IMR-90 (cell line): ENCODE measurements at regions not wholly inside any gene's neighbourhood (a gene's known extent, or its start where the extent isn't known, plus 50 kb on each side); places are given as distances from the start of the nearest gene placed in this dataset.

ENCODE experiments used
- ATAC-seq: fragments of 200-7000 bp; cut with Tn5 transposase; 2 replicates; pipeline ENCODE4 v1.9.1; 2020; ENCODE audit warnings: low read depth, mild to moderate bottlenecking, moderate library complexity
- BruUV-seq: library from RNA; stranded (reverse); fragments of 400-500 nt; replicated peaks from 2 replicates; lab custom pipeline; 2021; lab: Mats Ljungman, UMichigan
- CTCF ChIA-PET: fragments of 300-600 bp; formaldehyde crosslinking; extraction: SDS; loops from one replicate; lab custom pipeline; 2021; ENCODE audit warnings: antibody characterized with exemption; lab: Yijun Ruan, JAX
- POLR2A ChIA-PET: fragments of 300-600 bp; sonication (Branson Sonifier 250); formaldehyde crosslinking; loops from one replicate; lab custom pipeline; 2022; ENCODE audit warnings: antibody characterized with exemption; ENCODE audit not compliant: unreplicated experiment; lab: Charles Lee
- DNase-seq: peaks from one replicate; pipeline ENCODE4 v3.0.0; 2013
- H2AFZ ChIP-seq: replicated peaks from 2 replicates; pipeline ENCODE3; 2013; ENCODE audit warnings: low read length, mild to moderate bottlenecking; ENCODE audit not compliant: poor library complexity
- H2AK5ac ChIP-seq: 2 replicates; pipeline ENCODE4 v1.6.1; 2013; ENCODE audit warnings: low read depth, low read length, inconsistent platforms
- H2AK9ac ChIP-seq: replicated peaks from 2 replicates; pipeline ENCODE3; 2013; ENCODE audit warnings: mild to moderate bottlenecking, low read depth, low read length, moderate library complexity; ENCODE audit not compliant: poor library complexity
- H2BK120ac ChIP-seq: 2 replicates; pipeline ENCODE4 v1.6.1; 2013; ENCODE audit warnings: low read depth, low read length, inconsistent platforms
- H2BK15ac ChIP-seq: 3 replicates; pipeline ENCODE4 v1.6.1; 2013; ENCODE audit warnings: low read depth, low read length, inconsistent platforms
- H2BK20ac ChIP-seq: 2 replicates; pipeline ENCODE4 v1.6.1; 2013; ENCODE audit warnings: low read depth, mild to moderate bottlenecking, inconsistent platforms, low read length, moderate library complexity
- H2BK5ac ChIP-seq: 2 replicates; pipeline ENCODE4 v1.6.1; 2013; ENCODE audit warnings: mild to moderate bottlenecking, low read depth, low read length, inconsistent platforms; ENCODE audit not compliant: poor library complexity, severe bottlenecking
- H3K14ac ChIP-seq: replicated peaks from 2 replicates; pipeline ENCODE4 v1.6.1; 2013; ENCODE audit warnings: low read depth, low read length, inconsistent platforms
- H3K18ac ChIP-seq: 2 replicates; pipeline ENCODE4 v1.6.1; 2013; ENCODE audit warnings: low read depth, low read length, control low read depth
- H3K23ac ChIP-seq: 2 replicates; pipeline ENCODE4 v1.6.1; 2013; ENCODE audit warnings: low read depth, low read length, inconsistent platforms
- H3K27ac ChIP-seq: 2 replicates; pipeline ENCODE4 v1.5.1; 2013; ENCODE audit warnings: mild to moderate bottlenecking, control low read depth, low read length; ENCODE audit not compliant: insufficient read depth
- H3K27me3 ChIP-seq: 2 replicates; pipeline ENCODE4 v1.6.1; 2013; ENCODE audit warnings: low read length; ENCODE audit not compliant: control insufficient read depth, insufficient read depth
- H3K36me3 ChIP-seq: 2 replicates; pipeline ENCODE4 v1.6.1; 2013; ENCODE audit warnings: low read length, mixed read lengths; ENCODE audit not compliant: control insufficient read depth, insufficient read depth
- H3K4ac ChIP-seq: 2 replicates; pipeline ENCODE4 v1.6.1; 2013; ENCODE audit warnings: low read depth, low read length, inconsistent platforms
- H3K4me1 ChIP-seq: 2 replicates; pipeline ENCODE4 v1.6.1; 2013; ENCODE audit warnings: low read length, mixed read lengths; ENCODE audit not compliant: control insufficient read depth, insufficient read depth
- H3K4me2 ChIP-seq: 2 replicates; pipeline ENCODE4 v1.6.1; 2013; ENCODE audit warnings: low read depth, mild to moderate bottlenecking, control low read depth, low read length, moderate library complexity
- H3K4me3 ChIP-seq: 2 replicates; pipeline ENCODE4 v1.5.1; 2013; ENCODE audit warnings: low read depth, mild to moderate bottlenecking, control low read depth, low read length, moderate library complexity; ENCODE audit not compliant: insufficient read depth
- H3K56ac ChIP-seq: 2 replicates; pipeline ENCODE4 v1.6.1; 2013; ENCODE audit warnings: low read length, inconsistent platforms; ENCODE audit not compliant: insufficient read depth; ENCODE audit errors: extremely low read depth
- H3K79me1 ChIP-seq, 2 experiments: 2 replicates each; pipeline ENCODE4 v1.6.1; 2013; ENCODE audit warnings: low read length in 2 of 2, inconsistent platforms in 1 of 2, low read depth in 1 of 2
- H3K9ac ChIP-seq: 2 replicates; pipeline ENCODE4 v1.6.1; 2013; ENCODE audit warnings: low read depth, low read length, control low read depth
- H3K9me1 ChIP-seq: 2 replicates; pipeline ENCODE4 v1.6.1; 2013; ENCODE audit warnings: low read length, inconsistent platforms; ENCODE audit not compliant: insufficient read depth
- H3K9me3 ChIP-seq: 2 replicates; pipeline ENCODE4 v1.6.1; 2013; ENCODE audit warnings: low read length; ENCODE audit not compliant: control insufficient read depth, insufficient read depth
- H4K20me1 ChIP-seq: 2 replicates; pipeline ENCODE4 v1.6.1; 2013; ENCODE audit warnings: low read length, inconsistent platforms; ENCODE audit not compliant: insufficient read depth
- H4K5ac ChIP-seq: 2 replicates; pipeline ENCODE4 v1.6.1; 2013; ENCODE audit warnings: mild to moderate bottlenecking, low read depth, low read length, control low read depth
- H4K8ac ChIP-seq, 2 experiments: 2 replicates each; pipeline ENCODE4 v1.6.1; 2013; ENCODE audit warnings: low read depth in 2 of 2, low read length in 2 of 2, control low read depth in 1 of 2, inconsistent platforms in 1 of 2
- H4K91ac ChIP-seq: 2 replicates; pipeline ENCODE4 v1.6.1; 2013; ENCODE audit warnings: low read depth, low read length, inconsistent platforms; ENCODE audit not compliant: insufficient read depth
- BHLHE40 ChIP-seq: fragments of 150-350 bp; IDR thresholded peaks from 2 replicates; pipeline ENCODE4 v1.6.1; 2016; ENCODE audit warnings: mild to moderate bottlenecking, low read depth, low read length
- CEBPB ChIP-seq: IDR thresholded peaks from 2 replicates; pipeline ENCODE4 v1.6.1; 2012; ENCODE audit warnings: low read depth, low read length, improper control_type of control experiment
- CTCF ChIP-seq: conservative IDR thresholded peaks from 2 replicates; pipeline ENCODE4 v1.5.1; 2012; ENCODE audit warnings: mild to moderate bottlenecking, low read depth, low read length, improper control_type of control experiment
- ELK1 ChIP-seq: fragments of 150-350 bp; IDR thresholded peaks from 2 replicates; pipeline ENCODE4 v1.6.1; 2016; ENCODE audit warnings: low read depth, mild to moderate bottlenecking, low read length, moderate library complexity, borderline replicate concordance
- FOS ChIP-seq: fragments of 150-350 bp; IDR thresholded peaks from 2 replicates; pipeline ENCODE4 v1.6.1; 2016; ENCODE audit warnings: low read depth, low read length
- USF2 ChIP-seq: fragments of 150-350 bp; IDR thresholded peaks from 2 replicates; pipeline ENCODE4 v1.6.1; 2017; ENCODE audit warnings: mild to moderate bottlenecking, antibody characterized with exemption, low read length, low read depth
- WGBS, 2 experiments: methylation state at CpG; one replicate each; pipeline versions ENCODE4 v1.1.5 to v1.1.7; 2013; ENCODE audit warnings: missing lambda C conversion rate in 2 of 2; ENCODE audit not compliant: insufficient read length in 1 of 2; ENCODE audit errors: extremely low coverage in 2 of 2; 5-methylcytosine and 5-hydroxymethylcytosine counted together
- dilution Hi-C: fragments of 300-500 bp; cut with HindIII; formaldehyde crosslinking; loops from one replicate; pipeline ENCODE4 v1.14.3; 2018; ENCODE audit warnings: low sequenced_read_pairs; ENCODE audit not compliant: unreplicated experiment
- in situ Hi-C: fragments of 300-500 bp; cut with MboI; formaldehyde crosslinking; loops from 3 replicates; pipeline ENCODE4 v1.14.3; 2019; ENCODE audit warnings: low sequenced_read_pairs, inconsistent platforms, mixed read lengths
- intact Hi-C: fragments of 100-400 bp; cut with micrococcal nuclease; formaldehyde crosslinking; loops from 2 replicates; pipeline ENCODE4 v1.10.0; 2022

GRCh38 chr2:144705328-144706245, 185.7 kb upstream of the ZEB2 start:
- POLR2A ChIA-PET = no interaction called here
- no peaks in the 10 kb centered on the region for H3K9me1 ChIP-seq
- no peak overlapping the region for H4K5ac ChIP-seq
- no peaks in the 10 kb centered on the region for H3K9me3 ChIP-seq
- no peak overlapping the region for H3K4ac ChIP-seq
- 79% methylated on average over 2 of the region's 4 CpGs; no CpG with 5 or more reads in 1 of the 2 experiments for WGBS, 2 experiments
- H3K4me1 ChIP-seq = no peaks in the 10 kb centered on the region
- H3K14ac ChIP-seq = no peak overlapping the region
- H2BK120ac ChIP-seq = no peak overlapping the region
- ATAC-seq (no peak), DNase-seq (peak; percentile 13)
- H3K9ac ChIP-seq = no peak overlapping the region
- no peak overlapping the region for H2BK20ac ChIP-seq
- dilution Hi-C loops (no loop called here), in situ Hi-C loops (no loop called here), intact Hi-C loops (no loop called here)
- H3K4me3 ChIP-seq = no peak overlapping the region
- no peak overlapping the region for H3K23ac ChIP-seq
- H2AK5ac ChIP-seq = no peak overlapping the region
- no peaks in the 10 kb centered on the region for H4K20me1 ChIP-seq
- H3K27me3 ChIP-seq = no peaks in the 10 kb centered on the region
- no peak overlapping the region for H3K4me2 ChIP-seq
- H2BK15ac ChIP-seq = peak overlapping the region; percentile 64; the same call in 1 of the 3 replicates
- no TSS peak for BruUV-seq
- H4K8ac ChIP-seq = no peak overlapping the region
- H2AK9ac ChIP-seq = no peak overlapping the region
- H3K36me3 ChIP-seq = no peaks in the 10 kb centered on the region
- CTCF ChIA-PET = no interaction called here
- no peak for TF ChIP-seq CTCF
- TF ChIP-seq USF2 = no peak
- TF ChIP-seq BHLHE40 = no peak
- peak; percentile 66 for TF ChIP-seq CEBPB
- no peak for TF ChIP-seq FOS
- no peak for TF ChIP-seq ELK1
- no peak overlapping the region for H4K91ac ChIP-seq
- H2BK5ac ChIP-seq = no peak overlapping the region
- H3K56ac ChIP-seq = no peak overlapping the region
- H3K79me1 ChIP-seq = no peaks in the 10 kb centered on the region
- H2AFZ ChIP-seq = no peak overlapping the region
- H3K27ac ChIP-seq = no peak overlapping the region
- no peak overlapping the region for H3K18ac ChIP-seq
